OCI-M2 (cell line): ENCODE measurements at regions not wholly inside any gene's neighbourhood (a gene's known extent, or its start where the extent isn't known, plus 50 kb on each side); places are given as distances from the start of the nearest gene placed in this dataset.

Experiments used
- DNase-seq: peaks from one replicate; lab custom pipeline; 2025; ENCODE audit not compliant: unreplicated experiment; lab: John Stamatoyannopoulos, UW

GRCh38 chr3:8189051-8189450, 312.6 kb upstream of the LMCD1 start:
- no peak for DNase-seq

GRCh38 chr3:8191406-8191805, 310.2 kb upstream of the LMCD1 start:
- no peak for DNase-seq

- no peak for DNase-seq
Observed at GRCh38 chr3:8197384-8197783, 304.2 kb upstream of the LMCD1 start.

- DNase-seq = no peak
Observed at GRCh38 chr3:8198605-8199004, 303.0 kb upstream of the LMCD1 start.

GRCh38 chr3:8200996-8201395, 300.6 kb upstream of the LMCD1 start:
- no peak for DNase-seq

GRCh38 chr3:8201886-8202285, 299.7 kb upstream of the LMCD1 start:
- no peak for DNase-seq

GRCh38 chr3:8204331-8204730, 297.3 kb upstream of the LMCD1 start:
- no peak for DNase-seq

- DNase-seq = no peak
Observed at GRCh38 chr3:8204853-8205650, 296.6 kb upstream of the LMCD1 start.

- no peak for DNase-seq
Observed at GRCh38 chr3:8205881-8206280, 295.7 kb upstream of the LMCD1 start.

- DNase-seq = no peak
Observed at GRCh38 chr3:8206971-8207617, 294.5 kb upstream of the LMCD1 start.

- DNase-seq = no peak
Observed at GRCh38 chr3:8210882-8211341, 290.7 kb upstream of the LMCD1 start.

GRCh38 chr3:8212794-8213193, 288.8 kb upstream of the LMCD1 start:
- DNase-seq = no peak

- no peak for DNase-seq
Observed at GRCh38 chr3:8213286-8213685, 288.3 kb upstream of the LMCD1 start.

GRCh38 chr3:8215821-8216220, 285.8 kb upstream of the LMCD1 start:
- no peak for DNase-seq

GRCh38 chr3:8218353-8218940, 283.2 kb upstream of the LMCD1 start:
- no peak for DNase-seq

- no peak for DNase-seq
Observed at GRCh38 chr3:8220291-8220690, 281.3 kb upstream of the LMCD1 start.

GRCh38 chr3:8223766-8224165, 277.9 kb upstream of the LMCD1 start:
- no peak for DNase-seq

- DNase-seq = no peak
Observed at GRCh38 chr3:8224941-8225340, 276.7 kb upstream of the LMCD1 start.

GRCh38 chr3:8233938-8234337, 267.7 kb upstream of the LMCD1 start:
- no peak for DNase-seq

- DNase-seq = no peak
Observed at GRCh38 chr3:8236264-8236663, 265.4 kb upstream of the LMCD1 start.

- DNase-seq = no peak
Observed at GRCh38 chr3:8237893-8238292, 263.7 kb upstream of the LMCD1 start.

- no peak for DNase-seq
Observed at GRCh38 chr3:8238432-8238831, 263.2 kb upstream of the LMCD1 start.
